Spinal cord (tissue), 9 donors: ENCODE measurements at regions not wholly inside any gene's neighbourhood (a gene's known extent, or its start where the extent isn't known, plus 50 kb on each side); places are given as distances from the start of the nearest gene placed in this dataset.

Experiments
- DNase-seq, 6 donors: peaks; one replicate each; pipeline versions ENCODE4 v3.0.0 to v3.0.0-alpha.2; 2013 to 2015; ENCODE audit warnings: low spot score in 6 of 6, low read depth in 4 of 6
- H3K27ac ChIP-seq: one replicate; pipeline ENCODE4 v1.5.1; 2013; ENCODE audit warnings: low read depth, low read length, control low read depth
- H3K27me3 ChIP-seq: one replicate; pipeline ENCODE4 v1.6.1; 2013; ENCODE audit warnings: low read length; ENCODE audit not compliant: control insufficient read depth, insufficient read depth
- H3K36me3 ChIP-seq: one replicate; pipeline ENCODE4 v1.6.1; 2013; ENCODE audit warnings: low read length; ENCODE audit not compliant: control insufficient read depth, insufficient read depth
- H3K4me1 ChIP-seq: one replicate; pipeline ENCODE4 v1.6.1; 2013; ENCODE audit warnings: low read length; ENCODE audit not compliant: control insufficient read depth, insufficient read depth
- H3K4me3 ChIP-seq: one replicate; pipeline ENCODE4 v1.5.1; 2013; ENCODE audit warnings: low read depth, low read length, control low read depth
- H3K9me3 ChIP-seq: one replicate; pipeline ENCODE4 v1.6.1; 2013; ENCODE audit warnings: low read length; ENCODE audit not compliant: control insufficient read depth, insufficient read depth
- whole genome bisulfite sequencing: methylation state at CpG from one replicate; pipeline ENCODE4 v1.1.5; 2013; ENCODE audit warnings: missing lambda C conversion rate; ENCODE audit not compliant: insufficient coverage; 5-methylcytosine and 5-hydroxymethylcytosine counted together
- donor health status: healthy.

- 83% methylated on average over 1 of the region's 2 CpGs for WGBS
- H3K4me1 ChIP-seq: no peaks in the 10 kb centered on the region
- no peak overlapping the region for H3K27ac ChIP-seq
- H3K4me3 ChIP-seq: no peak overlapping the region
- H3K9me3 ChIP-seq: no peaks in the 10 kb centered on the region
- no peaks in the 10 kb centered on the region for H3K27me3 ChIP-seq
- no peak for DNase-seq
- H3K36me3 ChIP-seq: peaks cover 15% of the 10 kb centered on the region
Observed at GRCh38 chr13:31950111-31950815, 81.3 kb upstream of the FRY start.

GRCh38 chr13:31951215-31951678 is 80.3 kb upstream of the FRY start:
- no peak overlapping the region for H3K27ac ChIP-seq
- WGBS: 82% methylated on average over 3 of the region's 3 CpGs
- H3K27me3 ChIP-seq: no peaks in the 10 kb centered on the region
- DNase-seq: no peak
- H3K4me1 ChIP-seq: no peaks in the 10 kb centered on the region
- H3K4me3 ChIP-seq: no peak overlapping the region
- H3K9me3 ChIP-seq: no peaks in the 10 kb centered on the region
- peaks cover 15% of the 10 kb centered on the region for H3K36me3 ChIP-seq

GRCh38 chr13:31952641-31953380 is 78.8 kb upstream of the FRY start:
- 99% methylated on average over 40 of the region's 40 CpGs for WGBS
- no peak overlapping the region for H3K4me3 ChIP-seq
- no peak overlapping the region for H3K27ac ChIP-seq
- no peak for DNase-seq
- H3K36me3 ChIP-seq: peaks cover 15% of the 10 kb centered on the region
- no peaks in the 10 kb centered on the region for H3K27me3 ChIP-seq
- H3K4me1 ChIP-seq: no peaks in the 10 kb centered on the region
- H3K9me3 ChIP-seq: no peaks in the 10 kb centered on the region

GRCh38 chr13:31955101-31955500 is 76.5 kb upstream of the FRY start:
- Histone ChIP-seq H3K27ac (no peak overlapping the region), H3K36me3 (peaks cover 15% of the 10 kb centered on the region), H3K27me3 (no peaks in the 10 kb centered on the region), H3K4me3 (no peak overlapping the region), H3K4me1 (no peaks in the 10 kb centered on the region), H3K9me3 (no peaks in the 10 kb centered on the region)
- no CpG with 5 or more reads among the region's 3 CpGs for WGBS
- DNase-seq: no peak

GRCh38 chr13:31955741-31956140 is 75.8 kb upstream of the FRY start:
- Histone ChIP-seq H3K4me3 (no peak overlapping the region), H3K9me3 (no peaks in the 10 kb centered on the region), H3K27me3 (no peaks in the 10 kb centered on the region)

GRCh38 chr13:31956980-31957644 is 74.5 kb upstream of the FRY start:
- H3K27ac ChIP-seq: no peak overlapping the region
- no peaks in the 10 kb centered on the region for H3K4me1 ChIP-seq
- H3K4me3 ChIP-seq: no peak overlapping the region
- H3K36me3 ChIP-seq: peaks cover 10% of the 10 kb centered on the region
- no CpG with 5 or more reads among the region's 2 CpGs for WGBS
- no peaks in the 10 kb centered on the region for H3K9me3 ChIP-seq
- DNase-seq: no peak
- no peaks in the 10 kb centered on the region for H3K27me3 ChIP-seq

More at GRCh38 chr13:31955741-31956140, 75.8 kb upstream of the FRY start:
- DNase-seq: no peak
- peaks cover 15% of the 10 kb centered on the region for H3K36me3 ChIP-seq
- 92% methylated on average over 2 of the region's 5 CpGs for WGBS
- no peaks in the 10 kb centered on the region for H3K4me1 ChIP-seq
- no peak overlapping the region for H3K27ac ChIP-seq

GRCh38 chr13:31957772-31958171 is 73.8 kb upstream of the FRY start:
- no peaks in the 10 kb centered on the region for H3K4me1 ChIP-seq
- 100% methylated on average over 2 of the region's 2 CpGs for WGBS
- no peak for DNase-seq
- no peak overlapping the region for H3K27ac ChIP-seq
- H3K4me3 ChIP-seq: no peak overlapping the region
- peaks cover 4% of the 10 kb centered on the region for H3K36me3 ChIP-seq
- no peaks in the 10 kb centered on the region for H3K27me3 ChIP-seq
- H3K9me3 ChIP-seq: no peaks in the 10 kb centered on the region

- Histone ChIP-seq H3K4me1 (peaks cover 3% of the 10 kb centered on the region), H3K36me3 (no peaks in the 10 kb centered on the region), H3K27me3 (no peaks in the 10 kb centered on the region), H3K4me3 (no peak overlapping the region), H3K27ac (no peak overlapping the region), H3K9me3 (no peaks in the 10 kb centered on the region)
- no peak for DNase-seq
- 90% methylated on average over 3 of the region's 3 CpGs for WGBS
Observed at GRCh38 chr13:31962731-31963370, 68.7 kb upstream of the FRY start.

- no peak for DNase-seq
- no peaks in the 10 kb centered on the region for H3K9me3 ChIP-seq
- WGBS: no CpG with 5 or more reads among the region's 1 CpG
- H3K36me3 ChIP-seq: no peaks in the 10 kb centered on the region
- peaks cover 3% of the 10 kb centered on the region for H3K4me1 ChIP-seq
- no peak overlapping the region for H3K4me3 ChIP-seq
- no peaks in the 10 kb centered on the region for H3K27me3 ChIP-seq
- H3K27ac ChIP-seq: no peak overlapping the region
Observed at GRCh38 chr13:31963631-31964030, 67.9 kb upstream of the FRY start.
